Keratinocyte (primary cell): ENCODE measurements at regions not wholly inside any gene's neighbourhood (a gene's known extent, or its start where the extent isn't known, plus 50 kb on each side); places are given as distances from the start of the nearest gene placed in this dataset.

ENCODE experiments used
- DNase-seq: peaks from one replicate; pipeline ENCODE4 v3.0.0-alpha.2; 2011; ENCODE audit warnings: low read depth, missing footprints, low spot score
- FAIRE-seq: peaks from 2 replicates; lab custom pipeline; 2011; peaks lifted over from hg19 to GRCh38; lab: Jason Lieb, UNC
- H2AFZ ChIP-seq: 2 replicates; pipeline ENCODE4 v1.6.0; 2012; ENCODE audit warnings: low read length, control low read depth, inconsistent platforms; ENCODE audit not compliant: control insufficient read depth
- H3K27ac ChIP-seq: 2 replicates; pipeline ENCODE4 v1.5.1; 2011; ENCODE audit warnings: low read length; ENCODE audit not compliant: control insufficient read depth, insufficient read depth
- H3K27me3 ChIP-seq: 3 replicates; pipeline ENCODE4 v1.6.0; 2011; ENCODE audit warnings: low read length; ENCODE audit not compliant: control insufficient read depth, insufficient read depth; ENCODE audit errors: extremely low read depth
- H3K36me3 ChIP-seq, 2 experiments: 2 replicates in 1 of 2; 3 replicates in 1 of 2; pipeline ENCODE4 v1.5.1; 2011; ENCODE audit warnings: low read length in 2 of 2, mild to moderate bottlenecking in 1 of 2; ENCODE audit not compliant: control insufficient read depth in 2 of 2, insufficient read depth in 2 of 2; ENCODE audit errors: extremely low read depth in 1 of 2
- H3K4me1 ChIP-seq: 3 replicates; pipeline ENCODE4 v1.5.1; 2011; ENCODE audit warnings: low read length; ENCODE audit not compliant: control insufficient read depth, insufficient read depth; ENCODE audit errors: extremely low read depth
- H3K4me2 ChIP-seq: 3 replicates; pipeline ENCODE4 v1.6.0; 2011; ENCODE audit warnings: low read depth, low read length; ENCODE audit not compliant: control insufficient read depth, insufficient read depth; ENCODE audit errors: extremely low read depth
- H3K4me3 ChIP-seq, 3 experiments: fragments of 200-600 bp in 1 of 3; sonication (generic) in 1 of 3; 2 replicates in 2 of 3; 3 replicates in 1 of 3; pipeline ENCODE4 v1.5.1; 2011 to 2016; ENCODE audit warnings: low read length in 3 of 3, mild to moderate bottlenecking in 3 of 3, control low read depth in 2 of 3, inconsistent platforms in 1 of 3, low read depth in 1 of 3, mixed read lengths in 1 of 3, mixed run types in 1 of 3, moderate library complexity in 1 of 3; ENCODE audit not compliant: control insufficient read depth in 2 of 3, insufficient read depth in 2 of 3; ENCODE audit errors: extremely low read depth in 1 of 3
- H3K79me2 ChIP-seq: 2 replicates; pipeline ENCODE4 v1.6.0; 2012; ENCODE audit warnings: low read length; ENCODE audit not compliant: control insufficient read depth, insufficient read depth
- H3K9ac ChIP-seq: 3 replicates; pipeline ENCODE4 v1.6.0; 2011; ENCODE audit warnings: low read length; ENCODE audit not compliant: control insufficient read depth, insufficient read depth; ENCODE audit errors: extremely low read depth
- H3K9me1 ChIP-seq: 3 replicates; pipeline ENCODE4 v1.6.0; 2011; ENCODE audit warnings: low read length; ENCODE audit not compliant: control insufficient read depth, insufficient read depth; ENCODE audit errors: extremely low read depth
- H3K9me3 ChIP-seq: 2 replicates; pipeline ENCODE4 v1.5.1; 2012; ENCODE audit warnings: low read depth, low read length; ENCODE audit not compliant: control insufficient read depth
- H4K20me1 ChIP-seq: 3 replicates; pipeline ENCODE4 v1.6.0; 2011; ENCODE audit warnings: low read length; ENCODE audit not compliant: control insufficient read depth, insufficient read depth; ENCODE audit errors: extremely low read depth
- EZH2 ChIP-seq: IDR thresholded peaks from one replicate; pipeline ENCODE4 v1.6.1; 2012; ENCODE audit warnings: inconsistent platforms, mild to moderate bottlenecking, low read length, moderate library complexity
- dilution Hi-C: fragments of 300-500 bp; cut with MboI; formaldehyde crosslinking; loops from one replicate; pipeline ENCODE4 v1.7.0; 2020; ENCODE audit warnings: low sequenced_read_pairs; ENCODE audit not compliant: extremely low pct_ligation_motif_present
- TF ChIP-seq, protein P1 (sequence below), 3 experiments: IDR thresholded peaks in 1 of 3; conservative IDR thresholded peaks in 1 of 3; optimal IDR thresholded peaks in 1 of 3; 2 replicates in 2 of 3; 3 replicates in 1 of 3; pipeline versions ENCODE3 to v1.5.1; 2011; ENCODE audit warnings: low read length in 3 of 3, mild to moderate bottlenecking in 3 of 3, moderate library complexity in 2 of 3, control low read depth in 1 of 3, inconsistent platforms in 1 of 3; ENCODE audit not compliant: insufficient read depth in 2 of 3; ENCODE audit errors: extremely low read depth in 1 of 3

DNA sequence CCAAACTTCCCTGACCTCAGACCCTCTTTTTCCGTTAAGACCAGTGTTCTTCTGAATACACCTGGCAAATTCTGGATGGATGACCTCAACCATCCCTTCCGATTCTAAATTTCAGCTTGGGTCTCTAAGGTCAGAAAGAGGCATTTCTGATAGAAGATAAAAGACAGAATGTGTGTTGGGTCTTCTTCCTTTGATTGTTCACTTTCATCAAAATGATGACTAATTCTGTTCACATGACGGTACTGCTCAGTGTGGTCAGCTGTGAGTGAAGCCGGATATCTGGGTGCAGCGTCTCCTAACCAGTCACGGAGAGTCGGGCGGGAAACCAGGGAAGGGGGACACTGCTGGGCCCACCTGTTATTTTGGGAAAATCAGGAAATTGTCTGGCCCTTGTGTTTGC lies 151.6 kb upstream of the NAV2 start:
- DNase-seq, result no peak

DNA sequence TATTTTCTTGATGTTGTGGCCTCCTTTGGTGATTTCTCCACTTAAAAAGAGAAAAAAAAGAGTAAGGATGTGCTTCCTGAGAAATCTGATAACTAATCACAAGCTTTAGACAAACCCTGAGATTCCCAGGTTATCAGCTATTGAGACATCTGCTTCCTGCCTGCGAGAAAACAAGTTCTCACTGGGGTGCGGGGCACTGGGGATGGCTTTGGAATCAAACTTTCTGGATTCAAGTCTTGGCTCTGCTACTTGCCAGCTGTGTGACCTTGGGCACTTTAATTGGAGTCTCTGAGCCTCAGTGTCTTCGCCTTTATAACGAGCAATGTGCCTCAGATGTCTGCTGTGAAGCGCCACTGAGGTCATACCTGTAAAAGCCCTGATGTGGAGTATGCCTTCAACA lies 152.5 kb upstream of the NAV2 start:
- no peaks in the 10 kb centered on the region for H3K9me3 ChIP-seq
- H3K4me2 ChIP-seq, result no peak overlapping the region
- no peak for TF ChIP-seq EZH2
- TF ChIP-seq, protein P1, sequence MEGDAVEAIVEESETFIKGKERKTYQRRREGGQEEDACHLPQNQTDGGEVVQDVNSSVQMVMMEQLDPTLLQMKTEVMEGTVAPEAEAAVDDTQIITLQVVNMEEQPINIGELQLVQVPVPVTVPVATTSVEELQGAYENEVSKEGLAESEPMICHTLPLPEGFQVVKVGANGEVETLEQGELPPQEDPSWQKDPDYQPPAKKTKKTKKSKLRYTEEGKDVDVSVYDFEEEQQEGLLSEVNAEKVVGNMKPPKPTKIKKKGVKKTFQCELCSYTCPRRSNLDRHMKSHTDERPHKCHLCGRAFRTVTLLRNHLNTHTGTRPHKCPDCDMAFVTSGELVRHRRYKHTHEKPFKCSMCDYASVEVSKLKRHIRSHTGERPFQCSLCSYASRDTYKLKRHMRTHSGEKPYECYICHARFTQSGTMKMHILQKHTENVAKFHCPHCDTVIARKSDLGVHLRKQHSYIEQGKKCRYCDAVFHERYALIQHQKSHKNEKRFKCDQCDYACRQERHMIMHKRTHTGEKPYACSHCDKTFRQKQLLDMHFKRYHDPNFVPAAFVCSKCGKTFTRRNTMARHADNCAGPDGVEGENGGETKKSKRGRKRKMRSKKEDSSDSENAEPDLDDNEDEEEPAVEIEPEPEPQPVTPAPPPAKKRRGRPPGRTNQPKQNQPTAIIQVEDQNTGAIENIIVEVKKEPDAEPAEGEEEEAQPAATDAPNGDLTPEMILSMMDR (optimal IDR thresholded peaks at IDR 0.05 in 1 of 3, IDR thresholded peaks at IDR 0.05 in 1 of 3, conservative IDR thresholded peaks at IDR 0.05 in 1 of 3; ENCODE audit: extremely low read depth in 1 of 3, insufficient read depth in 2 of 3, low read length in 3 of 3), result no peak
- DNase-seq (no peak), FAIRE-seq (no peak)
- no peaks in the 10 kb centered on the region for H3K9me1 ChIP-seq
- H3K27me3 ChIP-seq, result peaks cover 3% of the 10 kb centered on the region
- H2AFZ ChIP-seq, result no peak overlapping the region
- H3K36me3 ChIP-seq, result no peaks in the 10 kb centered on the region
- no peaks in the 10 kb centered on the region for H3K4me1 ChIP-seq
- dilution Hi-C loops, result no loop called here
- H3K27ac ChIP-seq, result no peak overlapping the region
- H3K4me3 ChIP-seq, result no peak overlapping the region
- no peaks in the 10 kb centered on the region for H3K79me2 ChIP-seq
- no peaks in the 10 kb centered on the region for H4K20me1 ChIP-seq
- no peak overlapping the region for H3K9ac ChIP-seq

More for the DNA sequence above, 151.6 kb upstream of the NAV2 start:
- no peaks in the 10 kb centered on the region for H3K79me2 ChIP-seq
- H3K27me3 ChIP-seq, result peaks cover 3% of the 10 kb centered on the region
- H4K20me1 ChIP-seq, result no peaks in the 10 kb centered on the region
- no peaks in the 10 kb centered on the region for H3K36me3 ChIP-seq
- no peak overlapping the region for H3K4me2 ChIP-seq
- no peak overlapping the region for H3K27ac ChIP-seq
- FAIRE-seq, result no peak
- H3K9ac ChIP-seq, result no peak overlapping the region
- dilution Hi-C loops, result no loop called here
- TF ChIP-seq, protein P1 (optimal IDR thresholded peaks at IDR 0.05 in 1 of 3, IDR thresholded peaks at IDR 0.05 in 1 of 3, conservative IDR thresholded peaks at IDR 0.05 in 1 of 3; ENCODE audit: extremely low read depth in 1 of 3, insufficient read depth in 2 of 3, low read length in 3 of 3), result no peak
- TF ChIP-seq EZH2, result no peak
- H2AFZ ChIP-seq, result no peak overlapping the region
- no peaks in the 10 kb centered on the region for H3K4me1 ChIP-seq
- no peak overlapping the region for H3K4me3 ChIP-seq
- no peaks in the 10 kb centered on the region for H3K9me3 ChIP-seq
- no peaks in the 10 kb centered on the region for H3K9me1 ChIP-seq
